ENCODE measurements at regions not wholly inside any gene's neighbourhood (a gene's known extent, or its start where the extent isn't known, plus 50 kb on each side); places are given as distances from the start of the nearest gene placed in this dataset.

- no peaks in the 10 kb centered on the region for H3K4me1 ChIP-seq (ENCODE audit: insufficient read depth, low read length)
- no peaks in the 10 kb centered on the region for H3K27me3 ChIP-seq (ENCODE audit: control insufficient read depth in 1 of 2, insufficient read depth in 2 of 2, low read length in 2 of 2)
- ChIA-PET CTCF (no interaction called here), POLR2A (no interaction called here)
- no peak for ATAC-seq (ENCODE audit: poor library complexity)
- Mint-ChIP-seq H3K9me3 (peaks cover 2% of the 10 kb centered on the region), H3K27me3 (no peaks in the 10 kb centered on the region), H3K27ac (no peak overlapping the region), H3K4me3 (no peak overlapping the region), H3K4me1 (ENCODE audit: low read depth) (no peaks in the 10 kb centered on the region), H3K36me3 (ENCODE audit: low read depth) (no peaks in the 10 kb centered on the region)
- intact Hi-C loops (cut with DNase I, micrococcal nuclease) = no loop called here
- H3K36me3 ChIP-seq (ENCODE audit: insufficient read depth, low read length) = no peaks in the 10 kb centered on the region
- DNase-seq = no peak
- H3K9me3 ChIP-seq (ENCODE audit: control insufficient read depth in 1 of 2, insufficient read depth in 1 of 2, low read length in 2 of 2) = no peaks in the 10 kb centered on the region
- H3K4me3 ChIP-seq (ENCODE audit: low read length) = no peak overlapping the region
- no peak for TF ChIP-seq CTCF (IDR thresholded peaks at IDR 0.05)
- no peak overlapping the region for H3K27ac ChIP-seq (ENCODE audit: low read depth in 1 of 2, low read length in 2 of 2)
Observed at GRCh38 chr4:147309434-147309833, 171.5 kb upstream of the EDNRA start.

- Histone ChIP-seq H3K36me3 (ENCODE audit: insufficient read depth, low read length) (no peaks in the 10 kb centered on the region), H3K27ac (ENCODE audit: low read depth in 1 of 2, low read length in 2 of 2) (no peak overlapping the region), H3K4me1 (ENCODE audit: insufficient read depth, low read length) (no peaks in the 10 kb centered on the region), H3K9me3 (ENCODE audit: control insufficient read depth in 1 of 2, insufficient read depth in 1 of 2, low read length in 2 of 2) (no peaks in the 10 kb centered on the region), H3K27me3 (ENCODE audit: control insufficient read depth in 1 of 2, insufficient read depth in 2 of 2, low read length in 2 of 2) (no peaks in the 10 kb centered on the region), H3K4me3 (ENCODE audit: low read length) (no peak overlapping the region)
- CTCF ChIA-PET = no interaction called here
- no peak for TF ChIP-seq CTCF (IDR thresholded peaks at IDR 0.05)
- DNase-seq = no peak
- Mint-ChIP-seq H3K27ac (no peak overlapping the region), H3K27me3 (no peaks in the 10 kb centered on the region), H3K4me3 (no peak overlapping the region), H3K9me3 (peaks cover 2% of the 10 kb centered on the region), H3K4me1 (ENCODE audit: low read depth) (no peaks in the 10 kb centered on the region), H3K36me3 (ENCODE audit: low read depth) (no peaks in the 10 kb centered on the region)
- intact Hi-C loops (cut with DNase I, micrococcal nuclease) = no loop called here
- POLR2A ChIA-PET = no interaction called here
- no peak for ATAC-seq (ENCODE audit: poor library complexity)
Observed at GRCh38 chr4:147310312-147310711, 170.6 kb upstream of the EDNRA start.

GRCh38 chr4:147311956-147312355 is 168.9 kb upstream of the EDNRA start:
- ChIA-PET POLR2A (no interaction called here), CTCF (no interaction called here)
- H3K9me3 ChIP-seq (ENCODE audit: control insufficient read depth in 1 of 2, insufficient read depth in 1 of 2, low read length in 2 of 2) = no peaks in the 10 kb centered on the region
- Mint-ChIP-seq H3K27ac (no peak overlapping the region), H3K4me3 (no peak overlapping the region), H3K4me1 (ENCODE audit: low read depth) (no peaks in the 10 kb centered on the region), H3K36me3 (ENCODE audit: low read depth) (no peaks in the 10 kb centered on the region), H3K27me3 (no peaks in the 10 kb centered on the region), H3K9me3 (peaks cover 2% of the 10 kb centered on the region)
- no peaks in the 10 kb centered on the region for H3K4me1 ChIP-seq (ENCODE audit: insufficient read depth, low read length)
- TF ChIP-seq CTCF (IDR thresholded peaks at IDR 0.05) = no peak
- ATAC-seq (ENCODE audit: poor library complexity) (no peak), DNase-seq (no peak)
- H3K27me3 ChIP-seq (ENCODE audit: control insufficient read depth in 1 of 2, insufficient read depth in 2 of 2, low read length in 2 of 2) = no peaks in the 10 kb centered on the region
- H3K36me3 ChIP-seq (ENCODE audit: insufficient read depth, low read length) = no peaks in the 10 kb centered on the region
- no peak overlapping the region for H3K27ac ChIP-seq (ENCODE audit: low read depth in 1 of 2, low read length in 2 of 2)
- no peak overlapping the region for H3K4me3 ChIP-seq (ENCODE audit: low read length)
- intact Hi-C loops (cut with DNase I, micrococcal nuclease) = no loop called here
